Pancreas (tissue), 10 donors: ENCODE measurements at regions not wholly inside any gene's neighbourhood (a gene's known extent, or its start where the extent isn't known, plus 50 kb on each side); places are given as distances from the start of the nearest gene placed in this dataset.

Experiments used
- ATAC-seq, 4 donors: fragments of 200-7000 bp; cut with Tn5 transposase; one replicate each; pipeline versions ENCODE4 v1.8.0 to v1.9.1; 2020; ENCODE audit warnings: mild to moderate bottlenecking in 4 of 4, moderate library complexity in 4 of 4
- DNase-seq, 6 donors: peaks; one replicate each; pipeline ENCODE4 v3.0.0-alpha.2; 2020
- FAIRE-seq: peaks from 2 replicates; lab custom pipeline; 2012; peaks lifted over from hg19 to GRCh38; lab: Jason Lieb, UNC
- H3K27ac ChIP-seq, 4 donors: fragments of 200-600 bp; sonication (generic); 1 replicate in 3 of 4; 2 replicates in 1 of 4; pipeline versions ENCODE4 v1.5.0 to v1.8.0; 2020
- H3K27me3 ChIP-seq, 4 donors: fragments of 200-600 bp; one replicate each; pipeline ENCODE4 v1.8.0; 2021
- H3K36me3 ChIP-seq, 3 donors: fragments of 200-600 bp; sonication (generic) in 1 of 3; one replicate each; pipeline versions ENCODE4 v1.5.0 to v1.8.0; 2020 to 2021
- H3K4me1 ChIP-seq, 3 donors: fragments of 200-600 bp; one replicate each; pipeline ENCODE4 v1.8.0; 2021
- H3K4me3 ChIP-seq, 4 donors: fragments of 200-600 bp; sonication (generic) in 2 of 4; one replicate each; pipeline versions ENCODE4 v1.5.0 to v1.8.0; 2020 to 2021
- H3K9me3 ChIP-seq, 4 donors: fragments of 200-600 bp; one replicate each; pipeline ENCODE4 v1.8.0; 2021
- CTCF ChIP-seq, 4 donors: fragments of 200-600 bp; sonication (generic) in 3 of 4; IDR thresholded peaks; one replicate each; pipeline versions ENCODE4 v1.5.0 to v1.8.0; 2021; ENCODE audit warnings: antibody characterized with exemption in 4 of 4
- WGBS, 2 donors: extraction: QIAGEN DNeasy Blood & Tissue Kit; methylation state at CpG; one replicate each; pipeline ENCODE4 v1.1.7; 2013; 5-methylcytosine and 5-hydroxymethylcytosine counted together
- intact Hi-C, 3 donors: fragments of 100-400 bp; cut with DNase I; formaldehyde crosslinking; loops; one replicate each; pipeline versions ENCODE4 v1.11.1 to v1.14.2; 2022
- donor health status: healthy with polysubstance abuse.
- donor health status: DM: no; HTN: no; CAD: no; lungs with moderate emphysema.
- donor health status: DM: no; HTN: no; CAD: no.
- donor health status: control.
- donor health status: control.
- donor health status: Bipolar disorder and iron deficiency.
- donor health status: DM: yes; HTN: yes; CAD: no.
- donor health status: DM: no; HTN: no; CAD: no.
- donor health status: DM: no; HTN: no; CAD: no.
- donor health status: DM: yes; HTN: yes; CAD: no.

GRCh38 chr9:85172001-85172978, 502.8 kb downstream of the NTRK2 start:
- no peaks in the 10 kb centered on the region for H3K36me3 ChIP-seq
- H3K9me3 ChIP-seq = no peaks in the 10 kb centered on the region
- no peak for TF ChIP-seq CTCF (IDR thresholded peaks at IDR 0.05)
- FAIRE-seq (no peak), ATAC-seq (peak in 2 of 4 donors; percentile 44 to 47), DNase-seq (no peak)
- intact Hi-C loops = no loop called here
- H3K4me3 ChIP-seq = no peak overlapping the region
- H3K27me3 ChIP-seq = no peaks in the 10 kb centered on the region
- no peak overlapping the region for H3K27ac ChIP-seq
- H3K4me1 ChIP-seq = no peaks in the 10 kb centered on the region
- 75 to 77% methylated on average over 7 of the region's 7 CpGs for WGBS, 2 donors

GRCh38 chr9:85171163-85171562, 501.6 kb downstream of the NTRK2 start:
- H3K27me3 ChIP-seq = no peaks in the 10 kb centered on the region
- intact Hi-C loops = no loop called here
- ATAC-seq (no peak), FAIRE-seq (no peak), DNase-seq (no peak)
- no peaks in the 10 kb centered on the region for H3K36me3 ChIP-seq
- no peaks in the 10 kb centered on the region for H3K4me1 ChIP-seq
- no peak for TF ChIP-seq CTCF (IDR thresholded peaks at IDR 0.05)
- no peak overlapping the region for H3K4me3 ChIP-seq
- H3K27ac ChIP-seq = no peak overlapping the region
- H3K9me3 ChIP-seq = no peaks in the 10 kb centered on the region

- Histone ChIP-seq H3K9me3 (no peaks in the 10 kb centered on the region), H3K36me3 (no peaks in the 10 kb centered on the region), H3K27ac (no peak overlapping the region), H3K4me1 (no peaks in the 10 kb centered on the region), H3K27me3 (no peaks in the 10 kb centered on the region), H3K4me3 (no peak overlapping the region)
- intact Hi-C loops = no loop called here
- ATAC-seq (peak in 1 of 4 donors; percentile 48), DNase-seq (no peak), FAIRE-seq (no peak)
- TF ChIP-seq CTCF (IDR thresholded peaks at IDR 0.05) = no peak
- 25 to 35% methylated on average over 2 of the region's 2 CpGs for WGBS, 2 donors
These were observed 498.9 kb downstream of the NTRK2 start for GRCh38 chr9:85168412-85168811.

- no peak for DNase-seq
- H3K27me3 ChIP-seq = no peaks in the 10 kb centered on the region
- intact Hi-C loops = no loop called here
- H3K36me3 ChIP-seq = no peaks in the 10 kb centered on the region
- no peaks in the 10 kb centered on the region for H3K4me1 ChIP-seq
- FAIRE-seq = no peak
- no peak for ATAC-seq
- no peak for TF ChIP-seq CTCF (IDR thresholded peaks at IDR 0.05)
- H3K9me3 ChIP-seq = no peaks in the 10 kb centered on the region
- no peak overlapping the region for H3K27ac ChIP-seq
- 83 to 93% methylated on average over 1 of the region's 1 CpG for WGBS, 2 donors
- no peak overlapping the region for H3K4me3 ChIP-seq
These were observed 497.6 kb downstream of the NTRK2 start for GRCh38 chr9:85167146-85167545.

- H3K27ac ChIP-seq = no peak overlapping the region
- DNase-seq (no peak), ATAC-seq (no peak), FAIRE-seq (no peak)
- intact Hi-C loops = no loop called here
- no peaks in the 10 kb centered on the region for H3K9me3 ChIP-seq
- no peak overlapping the region for H3K4me3 ChIP-seq
- WGBS, 2 donors = 88 to 95% methylated on average over 2 of the region's 2 CpGs
- no peak for TF ChIP-seq CTCF (IDR thresholded peaks at IDR 0.05)
- no peaks in the 10 kb centered on the region for H3K36me3 ChIP-seq
- H3K27me3 ChIP-seq = no peaks in the 10 kb centered on the region
- H3K4me1 ChIP-seq = no peaks in the 10 kb centered on the region
These were observed 494.3 kb downstream of the NTRK2 start for GRCh38 chr9:85163825-85164224.
